ENCODE measurements at regions not wholly inside any gene's neighbourhood (a gene's known extent, or its start where the extent isn't known, plus 50 kb on each side); places are given as distances from the start of the nearest gene placed in this dataset.

GRCh38 chr7:113715262-113715661 lies 203.5 kb downstream of the PPP1R3A start:
- no peaks in the 10 kb centered on the region for H3K27me3 ChIP-seq (ENCODE audit: control insufficient read depth in 4 of 4, insufficient read depth in 4 of 4, low read length in 3 of 4)
- H3K36me3 ChIP-seq (ENCODE audit: control insufficient read depth in 4 of 4, insufficient read depth in 3 of 4, low read depth in 1 of 4, low read length in 3 of 4) = no peaks in the 10 kb centered on the region
- 73% methylated on average over 1 of the region's 1 CpG for WGBS
- H3K4me1 ChIP-seq (ENCODE audit: control insufficient read depth in 4 of 4, insufficient read depth in 4 of 4, low read length in 3 of 4) = no peaks in the 10 kb centered on the region
- no peak overlapping the region for H3K4me3 ChIP-seq (ENCODE audit: low read depth in 1 of 3, low read length in 3 of 3)
- no peaks in the 10 kb centered on the region for H3K9me3 ChIP-seq (ENCODE audit: control insufficient read depth in 4 of 4, low read length in 3 of 4)
- TF ChIP-seq ZBTB33 (IDR thresholded peaks at IDR 0.05) = no peak
- no peak for TF ChIP-seq NR2F2 (IDR thresholded peaks at IDR 0.05)
- no peak for TF ChIP-seq GABPA (IDR thresholded peaks at IDR 0.05 in 1 of 2, conservative IDR thresholded peaks at IDR 0.05 in 1 of 2)
- no peak for TF ChIP-seq HNF4A (conservative IDR thresholded peaks at IDR 0.05)
- no peak for TF ChIP-seq YY1 (IDR thresholded peaks at IDR 0.05)
- TF ChIP-seq REST (IDR thresholded peaks at IDR 0.05) = no peak
- no peak for TF ChIP-seq RXRA (IDR thresholded peaks at IDR 0.05)
- no peak for TF ChIP-seq FOXA2 (IDR thresholded peaks at IDR 0.05)
- no peak for TF ChIP-seq SP1 (IDR thresholded peaks at IDR 0.05)
- TF ChIP-seq TAF1 (conservative IDR thresholded peaks at IDR 0.05) = no peak
- TF ChIP-seq ATF3 (IDR thresholded peaks at IDR 0.05) = no peak
- no peak for TF ChIP-seq HNF4G (IDR thresholded peaks at IDR 0.05)
- no peak for DNase-seq (ENCODE audit: low spot score)
- H3K27ac ChIP-seq (ENCODE audit: low read depth in 1 of 2, low read length in 2 of 2) = no peak overlapping the region
- H3K9ac ChIP-seq (ENCODE audit: low read depth in 1 of 2, low read length in 2 of 2) = no peak overlapping the region

GRCh38 chr7:113710310-113711096 lies 208.3 kb downstream of the PPP1R3A start:
- TF ChIP-seq EGR1 (IDR thresholded peaks at IDR 0.05; ENCODE audit: low read depth in 2 of 2) (no peak), RXRA (IDR thresholded peaks at IDR 0.05) (no peak), SP1 (IDR thresholded peaks at IDR 0.05) (no peak), GABPA (IDR thresholded peaks at IDR 0.05 in 1 of 2, conservative IDR thresholded peaks at IDR 0.05 in 1 of 2) (no peak), HNF4G (IDR thresholded peaks at IDR 0.05) (no peak), JUND (IDR thresholded peaks at IDR 0.05) (no peak), RAD21 (IDR thresholded peaks at IDR 0.05) (peak; percentile 69 to 78), CTCF (IDR thresholded peaks at IDR 0.05; ENCODE audit: low read depth, low read length, missing input control) (peak; percentile 93)
- Histone ChIP-seq H3K9me3 (ENCODE audit: control insufficient read depth in 4 of 4, low read length in 3 of 4) (no peaks in the 10 kb centered on the region), H3K9ac (ENCODE audit: low read depth in 1 of 2, low read length in 2 of 2) (no peak overlapping the region), H3K27me3 (ENCODE audit: control insufficient read depth in 4 of 4, insufficient read depth in 4 of 4, low read length in 3 of 4) (no peaks in the 10 kb centered on the region), H3K36me3 (ENCODE audit: control insufficient read depth in 4 of 4, insufficient read depth in 3 of 4, low read depth in 1 of 4, low read length in 3 of 4) (no peaks in the 10 kb centered on the region), H3K4me3 (ENCODE audit: low read depth in 1 of 3, low read length in 3 of 3) (no peak overlapping the region), H3K27ac (ENCODE audit: low read depth in 1 of 2, low read length in 2 of 2) (no peak overlapping the region), H3K4me1 (ENCODE audit: control insufficient read depth in 4 of 4, insufficient read depth in 4 of 4, low read length in 3 of 4) (no peaks in the 10 kb centered on the region)
- no peak for DNase-seq (ENCODE audit: low spot score)
- WGBS = 39% methylated on average over 4 of the region's 4 CpGs

Measured in liver (tissue), 8 donors.